ENCODE measurements at regions not wholly inside any gene's neighbourhood (a gene's known extent, or its start where the extent isn't known, plus 50 kb on each side); places are given as distances from the start of the nearest gene placed in this dataset.

DNA sequence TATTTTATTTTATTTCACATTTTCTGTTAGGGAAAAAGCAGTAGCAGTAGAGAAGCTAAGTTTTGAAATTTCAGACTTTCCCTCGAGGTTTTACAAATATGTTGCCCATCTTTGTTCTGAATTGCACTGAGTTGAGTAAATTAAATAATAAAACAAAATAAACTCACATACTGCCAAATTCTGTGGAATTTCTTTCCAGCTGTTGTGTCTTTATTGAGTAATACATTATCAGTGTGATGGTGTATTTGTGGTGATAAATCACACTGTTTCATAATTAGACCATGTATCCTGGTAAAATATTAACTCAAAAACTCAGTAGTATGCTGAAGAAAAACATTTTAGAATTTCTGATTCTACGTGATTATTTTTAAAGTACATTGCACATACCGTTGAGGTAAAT is 592.1 kb downstream of the SI start:
- H3K36me3 ChIP-seq (ENCODE audit: control insufficient read depth in 1 of 2, insufficient read depth in 2 of 2, low read length in 1 of 2): no peaks in the 10 kb centered on the region
- no peak overlapping the region for H3K4me3 ChIP-seq (ENCODE audit: low read length in 2 of 2)
- no peaks in the 10 kb centered on the region for H3K4me1 ChIP-seq (ENCODE audit: control insufficient read depth in 1 of 2, insufficient read depth in 2 of 2, low read length in 2 of 2)
- H3K27me3 ChIP-seq (ENCODE audit: control insufficient read depth in 1 of 2, insufficient read depth in 2 of 2, low read length in 1 of 2): no peaks in the 10 kb centered on the region
- DNase-seq (no peak), ATAC-seq (ENCODE audit: low FRiP score) (no peak)
- no peak overlapping the region for H3K27ac ChIP-seq (ENCODE audit: low read depth in 1 of 2, low read length in 2 of 2)
- no peaks in the 10 kb centered on the region for H3K9me3 ChIP-seq (ENCODE audit: control insufficient read depth, low read length)
- intact Hi-C loops (cut with DNase I): no loop called here
- 48 to 56% methylated on average over 3 of the region's 3 CpGs for WGBS, 2 donors

DNA sequence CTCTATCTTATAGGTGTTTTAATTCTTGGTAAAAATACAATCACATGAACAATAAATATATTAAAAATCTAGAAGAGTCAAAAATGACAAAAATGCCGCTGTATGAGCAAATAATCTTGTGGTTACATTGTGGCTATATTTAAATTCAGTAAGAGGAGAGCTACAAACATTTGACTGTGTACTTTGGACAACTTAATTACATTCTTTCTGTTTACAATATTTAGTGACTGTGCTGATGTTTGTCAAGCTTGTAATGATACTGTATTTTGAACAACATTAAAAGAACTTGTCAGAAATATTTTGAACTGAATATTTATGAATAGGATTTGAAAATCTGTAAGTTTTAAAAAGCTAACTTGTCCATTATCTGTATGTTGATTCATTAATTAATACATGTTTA is 598.3 kb downstream of the SI start:
- Histone ChIP-seq H3K4me3 (ENCODE audit: low read length in 2 of 2) (no peak overlapping the region), H3K27ac (ENCODE audit: low read depth in 1 of 2, low read length in 2 of 2) (no peak overlapping the region), H3K36me3 (ENCODE audit: control insufficient read depth in 1 of 2, insufficient read depth in 2 of 2, low read length in 1 of 2) (no peaks in the 10 kb centered on the region), H3K27me3 (ENCODE audit: control insufficient read depth in 1 of 2, insufficient read depth in 2 of 2, low read length in 1 of 2) (no peaks in the 10 kb centered on the region), H3K9me3 (ENCODE audit: control insufficient read depth, low read length) (no peaks in the 10 kb centered on the region), H3K4me1 (ENCODE audit: control insufficient read depth in 1 of 2, insufficient read depth in 2 of 2, low read length in 2 of 2) (no peaks in the 10 kb centered on the region)
- DNase-seq (no peak), ATAC-seq (ENCODE audit: low FRiP score) (no peak)
- intact Hi-C loops (cut with DNase I): no loop called here
- WGBS, 2 donors: 64 to 67% methylated on average over 1 of the region's 1 CpG

DNA sequence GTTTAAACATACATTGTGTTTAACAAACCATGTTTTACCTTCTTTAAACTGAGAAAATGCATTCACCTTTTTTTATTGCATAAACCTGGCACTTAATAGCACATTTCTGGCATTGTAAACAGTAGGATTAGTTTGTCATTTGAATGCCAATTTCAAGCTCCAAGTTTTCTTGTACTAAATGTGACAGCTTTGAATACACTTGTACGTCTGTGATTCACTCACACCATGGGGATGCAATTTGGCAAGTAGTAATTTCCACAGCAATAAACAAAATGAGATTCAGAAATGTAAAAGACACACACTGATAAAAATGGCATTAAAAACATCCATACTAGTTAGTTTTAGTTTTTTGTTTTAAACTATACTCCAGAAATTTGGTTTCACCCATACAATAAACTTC is 598.9 kb downstream of the SI start:
- H3K36me3 ChIP-seq (ENCODE audit: control insufficient read depth in 1 of 2, insufficient read depth in 2 of 2, low read length in 1 of 2): no peaks in the 10 kb centered on the region
- no peak for DNase-seq
- intact Hi-C loops (cut with DNase I): no loop called here
- 22 to 47% methylated on average over 1 of the region's 1 CpG for WGBS, 2 donors
- no peak overlapping the region for H3K4me3 ChIP-seq (ENCODE audit: low read length in 2 of 2)
- H3K4me1 ChIP-seq (ENCODE audit: control insufficient read depth in 1 of 2, insufficient read depth in 2 of 2, low read length in 2 of 2): no peaks in the 10 kb centered on the region
- H3K27ac ChIP-seq (ENCODE audit: low read depth in 1 of 2, low read length in 2 of 2): no peak overlapping the region
- H3K27me3 ChIP-seq (ENCODE audit: control insufficient read depth in 1 of 2, insufficient read depth in 2 of 2, low read length in 1 of 2): no peaks in the 10 kb centered on the region
- no peak for ATAC-seq (ENCODE audit: low FRiP score)
- H3K9me3 ChIP-seq (ENCODE audit: control insufficient read depth, low read length): no peaks in the 10 kb centered on the region

DNA sequence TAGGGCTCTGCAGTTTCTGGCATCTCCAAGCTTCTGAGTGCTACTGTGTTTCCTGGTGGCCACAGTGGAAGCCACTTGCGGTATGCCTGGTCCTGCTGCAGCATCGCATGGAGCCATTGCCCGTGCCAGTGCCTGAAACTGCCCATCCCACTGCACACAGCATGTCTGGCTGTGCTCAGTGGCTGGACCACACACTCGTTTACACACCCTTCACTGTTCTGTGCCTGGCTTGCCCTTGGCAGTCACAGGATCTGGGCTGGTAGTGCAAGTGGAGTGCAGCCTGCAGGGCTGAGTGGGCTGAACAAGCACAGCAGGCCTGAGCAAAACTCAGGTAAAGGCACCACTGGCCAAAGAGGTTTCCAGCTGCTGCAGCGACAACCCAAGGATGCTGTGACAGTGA is 600.0 kb downstream of the SI start:
- Histone ChIP-seq H3K4me1 (ENCODE audit: control insufficient read depth in 1 of 2, insufficient read depth in 2 of 2, low read length in 2 of 2) (no peaks in the 10 kb centered on the region), H3K27ac (ENCODE audit: low read depth in 1 of 2, low read length in 2 of 2) (no peak overlapping the region), H3K9me3 (ENCODE audit: control insufficient read depth, low read length) (no peaks in the 10 kb centered on the region), H3K4me3 (ENCODE audit: low read length in 2 of 2) (no peak overlapping the region), H3K36me3 (ENCODE audit: control insufficient read depth in 1 of 2, insufficient read depth in 2 of 2, low read length in 1 of 2) (no peaks in the 10 kb centered on the region), H3K27me3 (ENCODE audit: control insufficient read depth in 1 of 2, insufficient read depth in 2 of 2, low read length in 1 of 2) (no peaks in the 10 kb centered on the region)
- DNase-seq: peak in 1 of 2 donors; percentile 51
- no peak for ATAC-seq (ENCODE audit: low FRiP score)
- WGBS, 2 donors: 86 to 90% methylated on average over 5 of the region's 5 CpGs
- intact Hi-C loops (cut with DNase I): no loop called here

DNA sequence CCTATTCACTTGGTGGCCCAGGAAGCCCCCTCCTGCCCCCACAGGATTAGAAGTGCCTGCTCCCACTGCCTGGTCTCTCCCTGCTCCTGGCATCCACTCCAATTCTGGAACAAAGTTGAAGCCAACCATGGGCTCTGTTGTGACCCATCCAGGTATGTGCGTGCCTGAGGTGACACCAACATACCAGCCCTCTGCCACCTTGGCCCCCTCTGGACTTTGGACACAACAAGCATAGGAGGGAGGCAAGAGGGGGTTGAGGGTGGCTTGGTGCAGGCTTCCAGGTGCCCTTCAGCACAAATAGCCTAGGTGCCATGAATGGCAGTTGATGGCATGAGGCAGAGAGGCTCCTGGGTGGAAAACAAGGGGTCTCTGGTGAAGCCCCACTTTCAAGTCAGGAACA is 600.9 kb downstream of the SI start:
- H3K9me3 ChIP-seq (ENCODE audit: control insufficient read depth, low read length): no peaks in the 10 kb centered on the region
- WGBS, 2 donors: 94% methylated on average over 1 of the region's 1 CpG
- H3K4me1 ChIP-seq (ENCODE audit: control insufficient read depth in 1 of 2, insufficient read depth in 2 of 2, low read length in 2 of 2): no peaks in the 10 kb centered on the region
- H3K27me3 ChIP-seq (ENCODE audit: control insufficient read depth in 1 of 2, insufficient read depth in 2 of 2, low read length in 1 of 2): no peaks in the 10 kb centered on the region
- ATAC-seq (ENCODE audit: low FRiP score) (no peak), DNase-seq (peak in 1 of 2 donors; percentile 63)
- intact Hi-C loops (cut with DNase I): no loop called here
- no peaks in the 10 kb centered on the region for H3K36me3 ChIP-seq (ENCODE audit: control insufficient read depth in 1 of 2, insufficient read depth in 2 of 2, low read length in 1 of 2)
- H3K4me3 ChIP-seq (ENCODE audit: low read length in 2 of 2): no peak overlapping the region
- no peak overlapping the region for H3K27ac ChIP-seq (ENCODE audit: low read depth in 1 of 2, low read length in 2 of 2)

DNA sequence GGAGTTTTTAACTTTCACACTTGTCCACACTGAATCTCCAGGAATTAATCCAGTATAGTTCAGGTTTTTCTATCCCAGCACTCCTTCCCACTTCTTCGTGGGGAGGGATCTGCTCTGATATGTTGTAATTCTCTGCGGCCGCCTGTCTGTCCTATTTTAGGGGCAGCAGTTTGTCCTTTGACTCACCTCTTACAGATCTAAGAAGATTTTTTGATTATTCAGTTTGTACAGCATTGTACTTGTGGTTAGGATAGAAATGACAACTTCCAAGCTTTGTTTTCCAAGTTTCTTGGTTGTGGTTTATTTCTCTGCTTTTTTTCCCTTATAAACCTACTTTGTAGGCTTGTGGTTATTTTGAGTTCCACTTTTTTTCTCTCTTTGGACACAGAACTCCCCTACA is 601.7 kb downstream of the SI start:
- Histone ChIP-seq H3K4me1 (ENCODE audit: control insufficient read depth in 1 of 2, insufficient read depth in 2 of 2, low read length in 2 of 2) (no peaks in the 10 kb centered on the region), H3K27ac (ENCODE audit: low read depth in 1 of 2, low read length in 2 of 2) (no peak overlapping the region), H3K27me3 (ENCODE audit: control insufficient read depth in 1 of 2, insufficient read depth in 2 of 2, low read length in 1 of 2) (no peaks in the 10 kb centered on the region), H3K4me3 (ENCODE audit: low read length in 2 of 2) (peak overlapping the region in 1 of 2 donors; percentile 3), H3K9me3 (ENCODE audit: control insufficient read depth, low read length) (no peaks in the 10 kb centered on the region), H3K36me3 (ENCODE audit: control insufficient read depth in 1 of 2, insufficient read depth in 2 of 2, low read length in 1 of 2) (no peaks in the 10 kb centered on the region)
- WGBS, 2 donors: 83 to 98% methylated on average over 3 of the region's 3 CpGs
- ATAC-seq (ENCODE audit: low FRiP score): no peak
- intact Hi-C loops (cut with DNase I): no loop called here
- DNase-seq: no peak

DNA sequence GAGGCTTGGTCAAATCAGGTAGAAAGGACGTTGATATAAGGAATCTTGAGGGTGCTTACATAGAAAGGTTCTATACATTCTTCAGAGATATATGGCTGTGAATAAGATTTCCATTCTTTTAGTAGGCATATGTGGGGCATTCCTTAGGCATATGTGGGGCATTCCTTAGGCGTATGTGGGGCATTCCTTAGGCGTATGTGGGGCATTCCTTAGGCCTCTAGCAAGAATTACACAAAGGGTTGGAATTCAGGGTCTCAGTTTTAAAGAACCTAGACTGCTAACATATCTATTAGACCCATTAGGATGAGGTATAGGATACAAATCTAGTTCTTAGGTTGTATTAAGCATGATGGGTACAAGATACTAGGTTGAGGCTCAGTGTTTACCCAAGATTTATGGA is 607.8 kb downstream of the SI start:
- H3K9me3 ChIP-seq (ENCODE audit: control insufficient read depth, low read length): no peaks in the 10 kb centered on the region
- ATAC-seq (ENCODE audit: low FRiP score) (no peak), DNase-seq (no peak)
- no peak overlapping the region for H3K27ac ChIP-seq (ENCODE audit: low read depth in 1 of 2, low read length in 2 of 2)
- intact Hi-C loops (cut with DNase I): no loop called here
- no peaks in the 10 kb centered on the region for H3K36me3 ChIP-seq (ENCODE audit: control insufficient read depth in 1 of 2, insufficient read depth in 2 of 2, low read length in 1 of 2)
- no peaks in the 10 kb centered on the region for H3K4me1 ChIP-seq (ENCODE audit: control insufficient read depth in 1 of 2, insufficient read depth in 2 of 2, low read length in 2 of 2)
- no peak overlapping the region for H3K4me3 ChIP-seq (ENCODE audit: low read length in 2 of 2)
- no peaks in the 10 kb centered on the region for H3K27me3 ChIP-seq (ENCODE audit: control insufficient read depth in 1 of 2, insufficient read depth in 2 of 2, low read length in 1 of 2)
- 58 to 85% methylated on average over 3 of the region's 3 CpGs for WGBS, 2 donors

DNA sequence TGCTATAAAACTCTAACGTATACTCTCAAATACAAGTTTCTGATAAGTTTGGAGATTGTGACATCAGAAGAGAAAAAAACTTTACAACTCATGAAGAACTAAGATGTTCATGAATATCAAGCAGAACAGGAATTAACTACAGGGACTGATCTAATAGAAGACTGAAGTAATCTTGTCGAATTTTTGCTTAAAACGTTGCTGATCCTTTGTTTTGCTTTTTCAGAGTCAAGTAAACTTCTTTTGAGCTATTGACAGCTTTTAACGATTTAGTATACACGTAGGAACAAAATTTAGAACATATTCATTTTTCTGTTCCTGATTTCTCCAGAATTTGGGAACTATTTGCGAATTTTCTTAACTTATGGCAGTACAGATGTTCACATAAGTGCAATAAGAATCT is 610.2 kb downstream of the SI start:
- Histone ChIP-seq H3K4me3 (ENCODE audit: low read length in 2 of 2) (no peak overlapping the region), H3K36me3 (ENCODE audit: control insufficient read depth in 1 of 2, insufficient read depth in 2 of 2, low read length in 1 of 2) (no peaks in the 10 kb centered on the region), H3K27me3 (ENCODE audit: control insufficient read depth in 1 of 2, insufficient read depth in 2 of 2, low read length in 1 of 2) (no peaks in the 10 kb centered on the region), H3K4me1 (ENCODE audit: control insufficient read depth in 1 of 2, insufficient read depth in 2 of 2, low read length in 2 of 2) (no peaks in the 10 kb centered on the region), H3K9me3 (ENCODE audit: control insufficient read depth, low read length) (no peaks in the 10 kb centered on the region), H3K27ac (ENCODE audit: low read depth in 1 of 2, low read length in 2 of 2) (no peak overlapping the region)
- ATAC-seq (ENCODE audit: low FRiP score): no peak
- intact Hi-C loops (cut with DNase I): no loop called here
- DNase-seq: no peak
- 71 to 74% methylated on average over 6 of the region's 6 CpGs for WGBS, 2 donors

DNA sequence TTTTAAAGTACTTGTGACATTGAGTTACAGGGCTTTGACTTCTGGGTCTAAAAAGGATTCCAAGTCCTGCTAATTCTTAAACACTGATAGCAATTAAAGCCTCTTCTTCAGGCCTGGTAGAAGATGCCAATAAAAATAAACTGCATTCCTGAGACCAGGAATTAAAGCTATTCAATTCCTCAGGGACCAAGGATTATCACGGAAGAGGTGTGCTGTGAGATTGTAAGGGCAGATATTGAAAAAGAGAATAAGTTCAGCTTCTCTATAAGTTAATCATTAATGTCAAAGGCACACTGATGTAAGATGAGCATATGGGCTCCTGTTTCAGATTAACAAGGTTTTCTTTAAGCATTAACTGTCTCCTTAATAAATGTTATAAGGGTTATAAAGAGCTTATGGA is 611.3 kb downstream of the SI start:
- WGBS, 2 donors: 82 to 87% methylated on average over 1 of the region's 1 CpG
- intact Hi-C loops (cut with DNase I): no loop called here

More for the DNA sequence above, 611.3 kb downstream of the SI start:
- no peak for DNase-seq
- Histone ChIP-seq H3K27ac (ENCODE audit: low read depth in 1 of 2, low read length in 2 of 2) (no peak overlapping the region), H3K9me3 (ENCODE audit: control insufficient read depth, low read length) (no peaks in the 10 kb centered on the region), H3K36me3 (ENCODE audit: control insufficient read depth in 1 of 2, insufficient read depth in 2 of 2, low read length in 1 of 2) (no peaks in the 10 kb centered on the region), H3K4me1 (ENCODE audit: control insufficient read depth in 1 of 2, insufficient read depth in 2 of 2, low read length in 2 of 2) (no peaks in the 10 kb centered on the region), H3K27me3 (ENCODE audit: control insufficient read depth in 1 of 2, insufficient read depth in 2 of 2, low read length in 1 of 2) (no peaks in the 10 kb centered on the region), H3K4me3 (ENCODE audit: low read length in 2 of 2) (no peak overlapping the region)
- ATAC-seq (ENCODE audit: low FRiP score): no peak

Data from aorta (tissue), 5 donors.